ENCODE measurements at regions not wholly inside any gene's neighbourhood (a gene's known extent, or its start where the extent isn't known, plus 50 kb on each side); places are given as distances from the start of the nearest gene placed in this dataset.

DNA sequence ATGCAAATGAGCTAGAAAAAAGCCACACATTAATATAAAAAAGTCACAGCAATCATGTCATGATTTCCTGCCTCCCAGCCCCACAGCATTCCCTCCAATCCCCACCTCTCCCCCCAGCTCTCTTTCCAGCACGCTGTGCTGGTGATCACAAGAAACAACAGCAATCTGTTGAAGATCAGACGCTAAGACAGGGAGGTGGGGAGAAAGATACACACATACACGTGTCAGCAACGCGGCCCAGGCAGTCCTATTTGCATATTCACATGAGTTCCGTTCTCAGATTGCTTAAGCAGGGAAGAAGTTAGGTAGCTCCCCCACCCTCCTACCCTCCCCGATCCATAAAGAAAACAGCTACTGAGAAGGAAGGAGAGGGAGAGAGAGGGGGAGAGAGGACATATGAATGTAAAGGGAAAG is 405.5 kb upstream of the PSMD7 start:
- H3K4me3 ChIP-seq (ENCODE audit: low read depth, low read length), result no peak overlapping the region
- DNase-seq (ENCODE audit: low read depth), result no peak
- TF ChIP-seq, protein P1, sequence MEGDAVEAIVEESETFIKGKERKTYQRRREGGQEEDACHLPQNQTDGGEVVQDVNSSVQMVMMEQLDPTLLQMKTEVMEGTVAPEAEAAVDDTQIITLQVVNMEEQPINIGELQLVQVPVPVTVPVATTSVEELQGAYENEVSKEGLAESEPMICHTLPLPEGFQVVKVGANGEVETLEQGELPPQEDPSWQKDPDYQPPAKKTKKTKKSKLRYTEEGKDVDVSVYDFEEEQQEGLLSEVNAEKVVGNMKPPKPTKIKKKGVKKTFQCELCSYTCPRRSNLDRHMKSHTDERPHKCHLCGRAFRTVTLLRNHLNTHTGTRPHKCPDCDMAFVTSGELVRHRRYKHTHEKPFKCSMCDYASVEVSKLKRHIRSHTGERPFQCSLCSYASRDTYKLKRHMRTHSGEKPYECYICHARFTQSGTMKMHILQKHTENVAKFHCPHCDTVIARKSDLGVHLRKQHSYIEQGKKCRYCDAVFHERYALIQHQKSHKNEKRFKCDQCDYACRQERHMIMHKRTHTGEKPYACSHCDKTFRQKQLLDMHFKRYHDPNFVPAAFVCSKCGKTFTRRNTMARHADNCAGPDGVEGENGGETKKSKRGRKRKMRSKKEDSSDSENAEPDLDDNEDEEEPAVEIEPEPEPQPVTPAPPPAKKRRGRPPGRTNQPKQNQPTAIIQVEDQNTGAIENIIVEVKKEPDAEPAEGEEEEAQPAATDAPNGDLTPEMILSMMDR (IDR thresholded peaks at IDR 0.05; ENCODE audit: control insufficient read depth, extremely low read depth, insufficient read depth), result no peak

DNA sequence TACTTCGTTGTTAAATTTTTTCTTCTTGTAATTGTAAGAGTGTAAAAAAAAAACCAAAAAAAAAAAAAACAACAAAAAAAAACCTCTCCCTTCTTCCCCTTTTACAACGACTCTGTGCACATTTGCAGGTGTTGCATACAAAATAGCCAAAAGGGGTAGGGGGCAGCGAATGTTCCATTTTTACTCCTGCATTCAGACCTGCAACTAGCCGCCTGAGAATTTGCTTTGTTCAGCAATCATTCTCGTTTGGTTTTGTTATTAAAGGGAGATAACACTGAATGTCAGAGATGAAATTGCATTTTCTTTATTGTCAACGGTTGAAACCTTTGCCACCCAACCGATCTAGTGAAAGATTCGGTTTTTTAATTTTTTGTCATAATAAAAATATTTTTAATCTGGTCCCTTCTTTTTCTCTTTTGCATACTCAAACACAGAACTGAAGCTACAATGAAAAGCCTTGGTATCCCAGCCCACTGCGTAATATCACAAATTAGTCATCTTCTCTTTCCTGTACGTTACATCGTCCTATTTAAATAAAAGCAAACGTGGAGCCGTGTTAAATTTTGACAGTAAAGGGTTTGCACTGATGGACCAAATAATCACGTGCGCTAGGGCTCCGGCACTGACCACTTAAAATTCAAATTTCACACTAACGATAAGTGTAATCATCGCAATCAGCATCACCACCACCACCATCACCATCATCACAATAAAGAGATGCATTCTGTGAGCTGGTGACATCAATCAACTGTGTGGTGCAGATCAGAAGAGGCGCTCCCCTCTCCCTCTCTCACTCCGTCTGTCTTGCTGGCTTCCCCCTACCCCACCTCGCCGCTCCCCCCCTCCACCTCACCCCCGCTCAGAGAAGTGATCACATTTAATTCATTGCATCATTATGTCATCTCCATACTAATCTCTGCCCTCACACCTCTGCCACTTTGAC is 406.2 kb upstream of the PSMD7 start:
- no peak overlapping the region for H3K4me3 ChIP-seq (ENCODE audit: low read depth, low read length)
- TF ChIP-seq, protein P1 (IDR thresholded peaks at IDR 0.05; ENCODE audit: control insufficient read depth, extremely low read depth, insufficient read depth), result no peak
- no peak for DNase-seq (ENCODE audit: low read depth)

DNA sequence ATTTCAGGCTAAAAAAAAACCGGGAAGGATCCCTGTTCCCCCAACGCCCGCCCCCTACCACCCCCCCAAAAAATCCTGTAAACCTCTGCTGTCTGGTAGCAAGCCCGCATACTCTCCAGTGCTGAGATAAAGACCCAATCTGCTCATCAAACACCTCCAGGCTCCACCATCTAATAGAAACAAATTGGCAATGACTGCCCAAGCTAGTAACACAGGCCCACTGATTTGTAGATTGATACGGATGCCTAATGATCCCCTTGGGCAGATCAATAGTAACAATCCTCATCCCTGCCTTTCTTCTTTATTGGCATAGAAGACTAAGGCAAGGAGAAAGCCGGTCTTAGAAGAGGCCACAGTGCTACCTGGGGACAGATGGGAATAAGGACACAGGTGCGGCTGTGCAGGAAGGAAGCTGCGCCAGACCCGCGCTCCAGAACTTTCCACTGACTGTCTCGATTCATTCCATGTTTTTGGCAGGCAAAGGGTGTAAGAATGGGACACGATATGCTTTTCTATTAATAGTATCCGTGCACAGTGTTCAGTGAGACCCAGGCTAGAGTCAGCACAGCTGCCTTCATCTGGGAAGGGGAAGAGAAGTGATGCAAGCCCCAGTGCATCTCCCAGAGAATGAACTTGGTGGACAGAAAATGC is 407.6 kb upstream of the PSMD7 start:
- no peak for DNase-seq (ENCODE audit: low read depth)
- TF ChIP-seq, protein P1 (IDR thresholded peaks at IDR 0.05; ENCODE audit: control insufficient read depth, extremely low read depth, insufficient read depth), result no peak
- no peak overlapping the region for H3K4me3 ChIP-seq (ENCODE audit: low read depth, low read length)

DNA sequence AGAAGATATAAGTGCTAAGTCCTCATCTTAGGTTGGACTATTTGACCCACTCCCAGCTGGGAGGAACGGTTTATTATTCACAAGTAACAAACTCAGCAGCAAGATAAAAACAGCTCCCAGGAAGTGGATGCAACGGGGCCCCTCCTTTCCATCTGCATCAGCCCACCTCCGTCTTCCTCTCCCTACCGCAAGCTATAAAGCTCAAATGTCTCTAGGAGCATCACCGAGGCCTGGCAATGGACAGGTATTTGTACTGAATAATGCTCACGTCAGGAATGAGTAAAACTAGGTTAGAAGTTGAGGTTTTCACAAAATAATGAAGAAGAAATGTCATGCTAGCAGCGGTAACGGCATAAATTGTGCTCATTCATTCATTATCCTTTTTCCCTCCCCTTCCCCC is 408.7 kb upstream of the PSMD7 start:
- H3K4me3 ChIP-seq (ENCODE audit: low read depth, low read length), result no peak overlapping the region
- DNase-seq (ENCODE audit: low read depth), result no peak
- TF ChIP-seq, protein P1 (IDR thresholded peaks at IDR 0.05; ENCODE audit: control insufficient read depth, extremely low read depth, insufficient read depth), result no peak

DNA sequence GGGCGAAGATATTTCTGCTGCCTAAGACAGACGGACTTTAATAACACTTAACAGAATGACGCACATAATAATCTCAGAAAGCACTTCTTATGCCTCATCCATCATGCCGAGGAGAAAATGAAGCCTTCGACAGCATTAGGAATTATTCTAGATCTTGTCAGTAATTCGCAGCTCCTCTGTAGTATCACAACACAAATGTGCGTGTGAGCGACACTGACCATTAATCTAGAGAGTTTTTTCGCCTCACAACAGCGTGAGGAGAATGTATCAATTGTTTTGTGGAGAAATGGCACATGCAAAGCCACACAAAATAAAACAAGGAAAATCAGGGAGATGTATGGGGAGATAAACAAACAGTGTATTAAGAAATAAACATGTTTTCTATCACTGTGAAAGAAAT is 410.2 kb upstream of the PSMD7 start:
- no peak for DNase-seq (ENCODE audit: low read depth)
- TF ChIP-seq, protein P1 (IDR thresholded peaks at IDR 0.05; ENCODE audit: control insufficient read depth, extremely low read depth, insufficient read depth), result no peak
- no peak overlapping the region for H3K4me3 ChIP-seq (ENCODE audit: low read depth, low read length)

DNA sequence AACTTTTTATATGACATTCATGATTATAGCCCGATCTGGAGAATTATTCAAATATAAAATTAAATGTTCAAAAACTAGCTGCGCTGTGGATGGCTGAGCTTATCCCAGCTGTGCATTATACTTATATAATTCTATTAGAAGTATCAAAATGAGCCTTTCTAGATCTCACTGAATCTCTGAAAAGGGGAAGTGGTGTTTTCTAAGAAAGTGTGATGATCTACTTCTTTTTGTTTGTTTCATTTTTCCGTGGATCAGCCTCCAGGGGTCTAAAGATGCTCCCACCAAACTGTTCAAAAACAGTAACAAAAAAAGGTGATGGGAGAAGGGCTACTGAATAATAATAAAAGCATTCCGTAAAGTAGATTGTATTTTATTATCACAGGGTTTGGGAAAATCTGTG is 411.3 kb upstream of the PSMD7 start:
- TF ChIP-seq, protein P1 (IDR thresholded peaks at IDR 0.05; ENCODE audit: control insufficient read depth, extremely low read depth, insufficient read depth), result no peak

More for the DNA sequence above, 411.3 kb upstream of the PSMD7 start:
- no peak for DNase-seq (ENCODE audit: low read depth)
- H3K4me3 ChIP-seq (ENCODE audit: low read depth, low read length), result no peak overlapping the region
